ENCODE measurements at regions not wholly inside any gene's neighbourhood (a gene's known extent, or its start where the extent isn't known, plus 50 kb on each side); places are given as distances from the start of the nearest gene placed in this dataset.

DNA sequence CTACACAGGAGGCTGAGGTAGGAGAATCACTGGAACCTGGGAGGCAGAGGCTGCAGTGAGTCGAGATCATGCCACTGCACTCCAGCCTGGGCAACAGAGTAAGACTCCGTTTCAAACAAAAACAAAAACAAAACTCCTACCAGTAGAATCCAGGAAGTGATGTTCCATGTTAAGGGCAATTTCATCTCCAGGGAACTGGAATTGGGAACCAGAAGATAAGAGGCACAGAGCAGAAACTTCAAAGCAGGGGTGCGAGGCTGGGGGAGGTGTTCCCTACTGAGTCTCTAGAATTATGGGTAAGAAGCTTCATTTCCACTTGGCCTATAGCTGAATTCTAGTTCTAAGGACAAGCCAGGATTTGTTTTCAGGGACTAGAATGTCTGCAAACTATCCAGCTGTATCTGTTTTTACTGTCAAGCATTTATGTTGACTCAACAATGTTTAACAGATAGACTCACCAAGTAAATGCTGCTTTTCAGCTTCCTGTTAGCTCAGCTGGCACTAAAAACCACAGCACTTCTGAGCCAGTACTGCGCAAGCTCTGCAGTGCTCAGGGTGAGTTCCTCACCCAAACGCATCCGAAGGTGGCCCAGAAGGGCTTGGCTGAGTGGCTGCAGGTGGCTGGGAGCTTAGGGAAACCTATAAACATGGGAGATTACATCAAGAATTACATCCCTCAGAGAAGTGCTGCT, 320.1 kb downstream of the MTRR start (continued):
- TF ChIP-seq, protein P1, sequence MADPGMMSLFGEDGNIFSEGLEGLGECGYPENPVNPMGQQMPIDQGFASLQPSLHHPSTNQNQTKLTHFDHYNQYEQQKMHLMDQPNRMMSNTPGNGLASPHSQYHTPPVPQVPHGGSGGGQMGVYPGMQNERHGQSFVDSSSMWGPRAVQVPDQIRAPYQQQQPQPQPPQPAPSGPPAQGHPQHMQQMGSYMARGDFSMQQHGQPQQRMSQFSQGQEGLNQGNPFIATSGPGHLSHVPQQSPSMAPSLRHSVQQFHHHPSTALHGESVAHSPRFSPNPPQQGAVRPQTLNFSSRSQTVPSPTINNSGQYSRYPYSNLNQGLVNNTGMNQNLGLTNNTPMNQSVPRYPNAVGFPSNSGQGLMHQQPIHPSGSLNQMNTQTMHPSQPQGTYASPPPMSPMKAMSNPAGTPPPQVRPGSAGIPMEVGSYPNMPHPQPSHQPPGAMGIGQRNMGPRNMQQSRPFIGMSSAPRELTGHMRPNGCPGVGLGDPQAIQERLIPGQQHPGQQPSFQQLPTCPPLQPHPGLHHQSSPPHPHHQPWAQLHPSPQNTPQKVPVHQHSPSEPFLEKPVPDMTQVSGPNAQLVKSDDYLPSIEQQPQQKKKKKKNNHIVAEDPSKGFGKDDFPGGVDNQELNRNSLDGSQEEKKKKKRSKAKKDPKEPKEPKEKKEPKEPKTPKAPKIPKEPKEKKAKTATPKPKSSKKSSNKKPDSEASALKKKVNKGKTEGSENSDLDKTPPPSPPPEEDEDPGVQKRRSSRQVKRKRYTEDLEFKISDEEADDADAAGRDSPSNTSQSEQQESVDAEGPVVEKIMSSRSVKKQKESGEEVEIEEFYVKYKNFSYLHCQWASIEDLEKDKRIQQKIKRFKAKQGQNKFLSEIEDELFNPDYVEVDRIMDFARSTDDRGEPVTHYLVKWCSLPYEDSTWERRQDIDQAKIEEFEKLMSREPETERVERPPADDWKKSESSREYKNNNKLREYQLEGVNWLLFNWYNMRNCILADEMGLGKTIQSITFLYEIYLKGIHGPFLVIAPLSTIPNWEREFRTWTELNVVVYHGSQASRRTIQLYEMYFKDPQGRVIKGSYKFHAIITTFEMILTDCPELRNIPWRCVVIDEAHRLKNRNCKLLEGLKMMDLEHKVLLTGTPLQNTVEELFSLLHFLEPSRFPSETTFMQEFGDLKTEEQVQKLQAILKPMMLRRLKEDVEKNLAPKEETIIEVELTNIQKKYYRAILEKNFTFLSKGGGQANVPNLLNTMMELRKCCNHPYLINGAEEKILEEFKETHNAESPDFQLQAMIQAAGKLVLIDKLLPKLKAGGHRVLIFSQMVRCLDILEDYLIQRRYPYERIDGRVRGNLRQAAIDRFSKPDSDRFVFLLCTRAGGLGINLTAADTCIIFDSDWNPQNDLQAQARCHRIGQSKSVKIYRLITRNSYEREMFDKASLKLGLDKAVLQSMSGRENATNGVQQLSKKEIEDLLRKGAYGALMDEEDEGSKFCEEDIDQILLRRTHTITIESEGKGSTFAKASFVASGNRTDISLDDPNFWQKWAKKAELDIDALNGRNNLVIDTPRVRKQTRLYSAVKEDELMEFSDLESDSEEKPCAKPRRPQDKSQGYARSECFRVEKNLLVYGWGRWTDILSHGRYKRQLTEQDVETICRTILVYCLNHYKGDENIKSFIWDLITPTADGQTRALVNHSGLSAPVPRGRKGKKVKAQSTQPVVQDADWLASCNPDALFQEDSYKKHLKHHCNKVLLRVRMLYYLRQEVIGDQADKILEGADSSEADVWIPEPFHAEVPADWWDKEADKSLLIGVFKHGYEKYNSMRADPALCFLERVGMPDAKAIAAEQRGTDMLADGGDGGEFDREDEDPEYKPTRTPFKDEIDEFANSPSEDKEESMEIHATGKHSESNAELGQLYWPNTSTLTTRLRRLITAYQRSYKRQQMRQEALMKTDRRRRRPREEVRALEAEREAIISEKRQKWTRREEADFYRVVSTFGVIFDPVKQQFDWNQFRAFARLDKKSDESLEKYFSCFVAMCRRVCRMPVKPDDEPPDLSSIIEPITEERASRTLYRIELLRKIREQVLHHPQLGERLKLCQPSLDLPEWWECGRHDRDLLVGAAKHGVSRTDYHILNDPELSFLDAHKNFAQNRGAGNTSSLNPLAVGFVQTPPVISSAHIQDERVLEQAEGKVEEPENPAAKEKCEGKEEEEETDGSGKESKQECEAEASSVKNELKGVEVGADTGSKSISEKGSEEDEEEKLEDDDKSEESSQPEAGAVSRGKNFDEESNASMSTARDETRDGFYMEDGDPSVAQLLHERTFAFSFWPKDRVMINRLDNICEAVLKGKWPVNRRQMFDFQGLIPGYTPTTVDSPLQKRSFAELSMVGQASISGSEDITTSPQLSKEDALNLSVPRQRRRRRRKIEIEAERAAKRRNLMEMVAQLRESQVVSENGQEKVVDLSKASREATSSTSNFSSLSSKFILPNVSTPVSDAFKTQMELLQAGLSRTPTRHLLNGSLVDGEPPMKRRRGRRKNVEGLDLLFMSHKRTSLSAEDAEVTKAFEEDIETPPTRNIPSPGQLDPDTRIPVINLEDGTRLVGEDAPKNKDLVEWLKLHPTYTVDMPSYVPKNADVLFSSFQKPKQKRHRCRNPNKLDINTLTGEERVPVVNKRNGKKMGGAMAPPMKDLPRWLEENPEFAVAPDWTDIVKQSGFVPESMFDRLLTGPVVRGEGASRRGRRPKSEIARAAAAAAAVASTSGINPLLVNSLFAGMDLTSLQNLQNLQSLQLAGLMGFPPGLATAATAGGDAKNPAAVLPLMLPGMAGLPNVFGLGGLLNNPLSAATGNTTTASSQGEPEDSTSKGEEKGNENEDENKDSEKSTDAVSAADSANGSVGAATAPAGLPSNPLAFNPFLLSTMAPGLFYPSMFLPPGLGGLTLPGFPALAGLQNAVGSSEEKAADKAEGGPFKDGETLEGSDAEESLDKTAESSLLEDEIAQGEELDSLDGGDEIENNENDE (IDR thresholded peaks at IDR 0.05; ENCODE audit: insufficient replicate concordance, low read length), result no peak
- TF ChIP-seq, protein P2, sequence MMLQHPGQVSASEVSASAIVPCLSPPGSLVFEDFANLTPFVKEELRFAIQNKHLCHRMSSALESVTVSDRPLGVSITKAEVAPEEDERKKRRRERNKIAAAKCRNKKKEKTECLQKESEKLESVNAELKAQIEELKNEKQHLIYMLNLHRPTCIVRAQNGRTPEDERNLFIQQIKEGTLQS (IDR thresholded peaks at IDR 0.05; ENCODE audit: insufficient read depth, low read depth, low read length), result no peak
- TF ChIP-seq MAFK (IDR thresholded peaks at IDR 0.05; ENCODE audit: low read depth, low read length), result no peak
- TF ChIP-seq SAP30 (IDR thresholded peaks at IDR 0.05; ENCODE audit: insufficient read depth, insufficient replicate concordance, low read length), result no peak
- TF ChIP-seq HDAC2 (IDR thresholded peaks at IDR 0.05; ENCODE audit: borderline replicate concordance in 1 of 2, low read depth in 2 of 2, low read length in 2 of 2), result no peak
- no peak for TF ChIP-seq CHD1 (IDR thresholded peaks at IDR 0.05; ENCODE audit: low read depth, low read length)
- no peak for TF ChIP-seq RXRA (IDR thresholded peaks at IDR 0.05; ENCODE audit: insufficient read depth, low read depth, low read length)
- no peak for TF ChIP-seq CBX8 (IDR thresholded peaks at IDR 0.05; ENCODE audit: borderline replicate concordance, low read depth, low read length)
- TF ChIP-seq NANOG (IDR thresholded peaks at IDR 0.05; ENCODE audit: insufficient read depth, low read depth, low read length, poor library complexity, severe bottlenecking), result no peak

All from H1 (cell line).